Mesothelial cell of epicardium (in vitro differentiated cells): ENCODE measurements at regions not wholly inside any gene's neighbourhood (a gene's known extent, or its start where the extent isn't known, plus 50 kb on each side); places are given as distances from the start of the nearest gene placed in this dataset.

Experiments
- DNase-seq, 2 experiments: peaks; one replicate each; pipeline ENCODE4 v3.0.0; 2021; ENCODE audit warnings: low spot score in 2 of 2; ENCODE audit not compliant: unreplicated experiment in 2 of 2
- H3K27ac Mint-ChIP-seq: 2 replicates; pipeline ENCODE4 v1.8.0; 2021; ENCODE audit warnings: mixed read lengths
- H3K27me3 Mint-ChIP-seq: 2 replicates; pipeline ENCODE4 v1.8.0; 2021; ENCODE audit warnings: low read depth, mixed read lengths
- H3K36me3 Mint-ChIP-seq: 2 replicates; pipeline ENCODE4 v1.8.0; 2021; ENCODE audit warnings: mixed read lengths
- H3K4me1 Mint-ChIP-seq: 2 replicates; pipeline ENCODE4 v1.8.0; 2021; ENCODE audit warnings: mixed read lengths
- H3K4me3 Mint-ChIP-seq: 2 replicates; pipeline ENCODE4 v1.8.0; 2021; ENCODE audit warnings: mild to moderate bottlenecking, moderate library complexity, mixed read lengths
- H3K9me3 Mint-ChIP-seq: 2 replicates; pipeline ENCODE4 v1.8.0; 2021; ENCODE audit warnings: mixed read lengths
- TF ChIP-seq, protein P1 (sequence below): fragments of 200-600 bp; sonication (generic); IDR thresholded peaks from one replicate; pipeline ENCODE4 v1.5.0; 2021; ENCODE audit warnings: antibody characterized with exemption; ENCODE audit not compliant: unreplicated experiment

- TF ChIP-seq, protein P1, sequence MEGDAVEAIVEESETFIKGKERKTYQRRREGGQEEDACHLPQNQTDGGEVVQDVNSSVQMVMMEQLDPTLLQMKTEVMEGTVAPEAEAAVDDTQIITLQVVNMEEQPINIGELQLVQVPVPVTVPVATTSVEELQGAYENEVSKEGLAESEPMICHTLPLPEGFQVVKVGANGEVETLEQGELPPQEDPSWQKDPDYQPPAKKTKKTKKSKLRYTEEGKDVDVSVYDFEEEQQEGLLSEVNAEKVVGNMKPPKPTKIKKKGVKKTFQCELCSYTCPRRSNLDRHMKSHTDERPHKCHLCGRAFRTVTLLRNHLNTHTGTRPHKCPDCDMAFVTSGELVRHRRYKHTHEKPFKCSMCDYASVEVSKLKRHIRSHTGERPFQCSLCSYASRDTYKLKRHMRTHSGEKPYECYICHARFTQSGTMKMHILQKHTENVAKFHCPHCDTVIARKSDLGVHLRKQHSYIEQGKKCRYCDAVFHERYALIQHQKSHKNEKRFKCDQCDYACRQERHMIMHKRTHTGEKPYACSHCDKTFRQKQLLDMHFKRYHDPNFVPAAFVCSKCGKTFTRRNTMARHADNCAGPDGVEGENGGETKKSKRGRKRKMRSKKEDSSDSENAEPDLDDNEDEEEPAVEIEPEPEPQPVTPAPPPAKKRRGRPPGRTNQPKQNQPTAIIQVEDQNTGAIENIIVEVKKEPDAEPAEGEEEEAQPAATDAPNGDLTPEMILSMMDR, result no peak
- no peak overlapping the region for H3K27ac Mint-ChIP-seq
- DNase-seq, result no peak
- no peaks in the 10 kb centered on the region for H3K27me3 Mint-ChIP-seq
- H3K9me3 Mint-ChIP-seq, result peaks cover 13% of the 10 kb centered on the region
- H3K36me3 Mint-ChIP-seq, result no peaks in the 10 kb centered on the region
- no peak overlapping the region for H3K4me3 Mint-ChIP-seq
- no peaks in the 10 kb centered on the region for H3K4me1 Mint-ChIP-seq
Measured at GRCh38 chr14:28254768-28255167, 511.8 kb upstream of the FOXG1 start.

GRCh38 chr14:28264306-28264705, 502.3 kb upstream of the FOXG1 start:
- TF ChIP-seq, protein P1, result no peak
- no peaks in the 10 kb centered on the region for H3K36me3 Mint-ChIP-seq
- H3K9me3 Mint-ChIP-seq, result peaks cover 46% of the 10 kb centered on the region
- H3K4me3 Mint-ChIP-seq, result no peak overlapping the region
- no peak for DNase-seq
- no peaks in the 10 kb centered on the region for H3K27me3 Mint-ChIP-seq
- no peak overlapping the region for H3K27ac Mint-ChIP-seq
- no peaks in the 10 kb centered on the region for H3K4me1 Mint-ChIP-seq

- no peaks in the 10 kb centered on the region for H3K27me3 Mint-ChIP-seq
- peaks cover 28% of the 10 kb centered on the region for H3K9me3 Mint-ChIP-seq
- H3K36me3 Mint-ChIP-seq, result no peaks in the 10 kb centered on the region
- DNase-seq, result no peak
- no peak overlapping the region for H3K27ac Mint-ChIP-seq
- TF ChIP-seq, protein P1, result no peak
- H3K4me1 Mint-ChIP-seq, result no peaks in the 10 kb centered on the region
- H3K4me3 Mint-ChIP-seq, result no peak overlapping the region
Measured at GRCh38 chr14:28272270-28272669, 494.3 kb upstream of the FOXG1 start.

DNA sequence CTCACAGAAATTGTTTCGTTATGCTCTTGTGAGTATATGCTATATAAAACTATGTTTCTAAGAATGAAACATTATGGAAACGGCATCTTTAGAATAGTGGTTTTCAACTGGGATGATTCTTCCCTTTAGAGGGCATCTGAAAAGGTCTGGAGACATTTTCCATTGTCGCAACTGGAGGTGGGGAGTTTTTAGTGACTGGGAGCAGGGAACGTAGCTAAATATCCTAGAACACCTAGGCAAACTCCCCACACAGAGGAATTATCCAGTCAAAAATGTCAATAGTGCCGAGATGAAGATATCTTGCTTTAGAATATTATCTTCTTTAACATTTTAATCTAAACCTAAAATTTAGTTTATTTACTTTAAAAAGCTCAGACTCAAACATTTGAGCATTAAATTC, 486.1 kb upstream of the FOXG1 start:
- Mint-ChIP-seq H3K36me3 (no peaks in the 10 kb centered on the region), H3K27me3 (no peaks in the 10 kb centered on the region), H3K9me3 (no peaks in the 10 kb centered on the region), H3K4me1 (no peaks in the 10 kb centered on the region), H3K27ac (no peak overlapping the region), H3K4me3 (no peak overlapping the region)
- TF ChIP-seq, protein P1, result no peak
- no peak for DNase-seq

DNA sequence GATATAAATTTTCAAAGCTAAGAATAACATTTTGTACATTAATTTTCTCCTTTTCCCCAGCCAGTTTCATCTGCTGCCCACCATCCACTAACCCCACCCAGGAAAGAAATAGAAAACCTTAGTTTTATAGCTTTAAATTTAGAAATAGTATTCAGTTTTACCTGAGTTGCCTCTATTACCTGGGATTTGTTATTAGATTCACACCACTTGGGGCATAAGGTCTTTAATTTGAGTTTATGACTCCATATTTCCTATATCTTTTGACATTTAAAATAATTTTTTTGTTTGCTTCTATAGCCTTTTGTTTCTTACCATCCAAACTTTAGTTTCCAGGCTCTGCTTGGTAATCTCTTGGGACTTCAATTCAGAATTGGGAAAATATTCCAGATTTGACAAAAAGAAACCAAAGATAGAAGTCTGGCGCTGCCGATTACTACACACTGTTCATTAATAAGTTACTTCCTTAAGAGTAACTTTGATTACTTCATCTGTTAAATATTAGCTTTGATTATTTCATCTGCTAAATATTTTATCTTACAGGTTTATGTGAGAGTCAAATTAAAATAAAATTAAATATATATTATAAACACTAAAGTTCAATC, 485.5 kb upstream of the FOXG1 start:
- no peak for DNase-seq
- TF ChIP-seq, protein P1, result no peak
- H3K36me3 Mint-ChIP-seq, result no peaks in the 10 kb centered on the region
- H3K4me1 Mint-ChIP-seq, result no peaks in the 10 kb centered on the region
- H3K9me3 Mint-ChIP-seq, result no peaks in the 10 kb centered on the region
- no peaks in the 10 kb centered on the region for H3K27me3 Mint-ChIP-seq
- no peak overlapping the region for H3K4me3 Mint-ChIP-seq
- no peak overlapping the region for H3K27ac Mint-ChIP-seq
